WERI-Rb-1 (cell line): ENCODE measurements at regions not wholly inside any gene's neighbourhood (a gene's known extent, or its start where the extent isn't known, plus 50 kb on each side); places are given as distances from the start of the nearest gene placed in this dataset.

Source experiments
- DNase-seq: peaks from one replicate; pipeline ENCODE4 v3.0.0-alpha.2; 2020
- H3K27ac ChIP-seq: fragments of 250-450 bp; sonication (Bioruptor Pico); 2 replicates; pipeline ENCODE4 v1.5.1; 2020; ENCODE audit warnings: mild to moderate bottlenecking, moderate library complexity
- H3K27me3 ChIP-seq: fragments of 250-450 bp; sonication (Bioruptor Pico); 2 replicates; pipeline ENCODE4 v1.5.1; 2021; ENCODE audit warnings: mild to moderate bottlenecking, low read depth, moderate library complexity; ENCODE audit not compliant: insufficient read depth, severe bottlenecking
- H3K36me3 ChIP-seq: fragments of 250-450 bp; sonication (Bioruptor Pico); 2 replicates; pipeline ENCODE4 v1.5.1; 2020; ENCODE audit warnings: mild to moderate bottlenecking, moderate library complexity
- H3K4me3 ChIP-seq: 2 replicates; pipeline ENCODE4 v1.5.1; 2011; ENCODE audit warnings: low read depth, mild to moderate bottlenecking, control low read depth, low read length
- H3K9me3 ChIP-seq: fragments of 250-450 bp; sonication (Bioruptor Pico); 2 replicates; pipeline ENCODE4 v1.5.1; 2021; ENCODE audit warnings: mild to moderate bottlenecking, moderate library complexity; ENCODE audit not compliant: severe bottlenecking
- CTCF ChIP-seq: IDR thresholded peaks from 2 replicates; pipeline ENCODE4 v1.5.1; 2011; ENCODE audit warnings: low read depth, mild to moderate bottlenecking, control low read depth, inconsistent platforms, low read length

DNA sequence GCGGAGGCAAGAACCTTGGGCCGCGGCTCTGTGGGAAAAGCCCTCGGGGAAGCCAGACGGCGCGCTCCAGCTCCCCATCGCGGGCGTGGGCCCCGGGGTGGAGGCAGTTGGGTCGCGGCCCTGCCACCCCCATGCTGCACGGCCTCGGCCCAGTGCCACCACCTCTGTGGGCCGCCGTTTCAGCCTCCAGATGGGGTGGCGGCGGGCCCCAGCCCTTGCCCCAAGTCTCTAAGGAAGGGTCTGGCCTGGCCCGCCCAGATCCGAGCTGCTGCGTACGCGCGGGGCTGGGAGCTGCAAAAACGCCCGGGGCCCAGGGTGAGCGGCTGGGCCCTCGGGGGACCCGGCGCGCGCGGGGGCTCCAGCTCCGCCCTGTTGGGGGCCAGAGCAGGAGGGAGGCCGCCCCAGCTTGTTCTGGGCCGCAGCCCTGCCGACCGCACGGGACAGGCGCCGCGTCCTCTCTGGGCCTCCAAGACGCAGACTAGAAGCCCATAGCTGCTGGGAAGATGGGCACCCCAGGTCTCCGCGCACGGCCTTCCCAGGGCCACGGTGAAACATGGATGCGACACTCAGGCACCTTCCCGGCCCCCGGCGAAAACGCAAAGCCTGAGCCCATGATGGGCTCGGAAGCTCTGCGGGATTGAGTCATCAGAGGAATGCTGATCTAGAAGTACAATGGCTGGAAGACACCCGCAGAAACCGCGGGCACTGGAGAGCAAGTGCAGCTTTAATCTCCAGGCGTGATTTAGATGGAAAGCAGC, 110.1 kb downstream of the KCTD15 start:
- Histone ChIP-seq H3K27me3 (no peaks in the 10 kb centered on the region), H3K36me3 (no peaks in the 10 kb centered on the region), H3K9me3 (no peaks in the 10 kb centered on the region), H3K27ac (no peak overlapping the region), H3K4me3 (no peak overlapping the region)
- DNase-seq, result no peak
- no peak for TF ChIP-seq CTCF

DNA sequence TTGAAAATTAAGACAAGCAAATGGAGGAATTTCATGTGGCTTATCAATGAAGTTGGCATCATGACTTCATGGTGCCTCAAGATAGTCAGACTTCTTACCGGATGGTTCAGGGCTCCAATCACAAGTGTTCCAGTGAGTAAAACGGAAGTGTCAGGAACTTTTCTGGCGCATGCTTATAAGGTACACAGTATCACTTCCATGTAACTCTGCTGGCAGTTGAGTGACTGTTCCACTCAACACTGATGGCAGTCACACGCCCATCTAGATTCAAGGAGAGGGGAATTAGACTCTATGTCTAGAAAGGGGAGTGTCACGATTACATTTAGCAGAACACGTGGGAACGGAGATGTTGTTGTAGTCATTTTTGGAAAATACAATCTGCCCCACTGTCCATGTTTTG, 114.3 kb downstream of the KCTD15 start:
- DNase-seq, result no peak
- Histone ChIP-seq H3K36me3 (no peaks in the 10 kb centered on the region), H3K27me3 (no peaks in the 10 kb centered on the region), H3K9me3 (no peaks in the 10 kb centered on the region), H3K27ac (no peak overlapping the region), H3K4me3 (no peak overlapping the region)
- no peak for TF ChIP-seq CTCF

GRCh38 chr19:33914599-33914998, 117.9 kb downstream of the KCTD15 start:
- no peaks in the 10 kb centered on the region for H3K9me3 ChIP-seq
- H3K27me3 ChIP-seq, result no peaks in the 10 kb centered on the region
- no peak for TF ChIP-seq CTCF

DNA sequence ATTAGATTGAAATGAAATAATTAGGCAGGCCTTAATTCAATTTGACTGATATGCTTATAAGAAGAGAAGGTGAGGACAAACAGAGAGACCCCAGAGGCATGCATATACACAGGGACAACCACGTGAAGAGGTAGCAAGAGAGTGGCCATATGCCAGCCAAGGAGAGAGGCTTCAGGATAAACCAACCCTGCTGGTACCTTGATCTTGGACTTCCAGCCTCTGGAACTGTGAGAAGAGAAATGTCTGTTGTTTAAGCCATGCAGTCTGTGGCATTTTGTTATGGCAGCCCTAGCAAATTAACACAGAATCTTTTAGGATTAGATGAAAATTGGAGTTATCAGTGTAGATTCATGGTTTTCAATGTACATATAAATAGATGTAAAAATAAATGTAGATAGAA, 120.1 kb downstream of the KCTD15 start:
- no peak for DNase-seq
- no peak for TF ChIP-seq CTCF
- Histone ChIP-seq H3K27ac (no peak overlapping the region), H3K4me3 (no peak overlapping the region), H3K27me3 (no peaks in the 10 kb centered on the region), H3K9me3 (no peaks in the 10 kb centered on the region), H3K36me3 (no peaks in the 10 kb centered on the region)

More at GRCh38 chr19:33914599-33914998, 117.9 kb downstream of the KCTD15 start:
- H3K27ac ChIP-seq, result no peak overlapping the region
- no peak for DNase-seq
- no peak overlapping the region for H3K4me3 ChIP-seq
- H3K36me3 ChIP-seq, result no peaks in the 10 kb centered on the region

- DNase-seq, result no peak
- Histone ChIP-seq H3K9me3 (no peaks in the 10 kb centered on the region), H3K27me3 (no peaks in the 10 kb centered on the region), H3K27ac (no peak overlapping the region), H3K4me3 (no peak overlapping the region), H3K36me3 (no peaks in the 10 kb centered on the region)
- TF ChIP-seq CTCF, result no peak
Measured at GRCh38 chr19:33919291-33919690, 122.6 kb downstream of the KCTD15 start.

- H3K27ac ChIP-seq, result no peak overlapping the region
- no peak for DNase-seq
- no peak overlapping the region for H3K4me3 ChIP-seq
- H3K27me3 ChIP-seq, result no peaks in the 10 kb centered on the region
- no peaks in the 10 kb centered on the region for H3K9me3 ChIP-seq
- no peak for TF ChIP-seq CTCF
- no peaks in the 10 kb centered on the region for H3K36me3 ChIP-seq
Measured at GRCh38 chr19:33921165-33921564, 124.5 kb downstream of the KCTD15 start.
